GM19240 (cell line): ENCODE measurements at regions not wholly inside any gene's neighbourhood (a gene's known extent, or its start where the extent isn't known, plus 50 kb on each side); places are given as distances from the start of the nearest gene placed in this dataset.

Experiments used
- DNase-seq: peaks from one replicate; pipeline ENCODE4 v3.0.0; 2011; ENCODE audit warnings: low spot score; ENCODE audit not compliant: insufficient read length

GRCh38 chr7:109126404-109127050 is 556.9 kb downstream of the DNAJB9 start:
- DNase-seq: no peak

GRCh38 chr7:109127145-109127544 is 557.5 kb downstream of the DNAJB9 start:
- no peak for DNase-seq

GRCh38 chr7:109131141-109131540 is 561.5 kb downstream of the DNAJB9 start:
- no peak for DNase-seq

GRCh38 chr7:109136893-109137292 is 567.2 kb downstream of the DNAJB9 start:
- no peak for DNase-seq

- no peak for DNase-seq
Measured at GRCh38 chr7:109154748-109155147, 585.1 kb downstream of the DNAJB9 start.

- DNase-seq: no peak
Measured at GRCh38 chr7:109158246-109158645, 588.6 kb downstream of the DNAJB9 start.

- DNase-seq: no peak
Measured at GRCh38 chr7:109176661-109177060, 607.0 kb downstream of the DNAJB9 start.

GRCh38 chr7:109178342-109178741 is 608.7 kb downstream of the DNAJB9 start:
- DNase-seq: no peak

GRCh38 chr7:109179601-109180000 is 609.9 kb downstream of the DNAJB9 start:
- no peak for DNase-seq

GRCh38 chr7:109190766-109191398 is 621.2 kb downstream of the DNAJB9 start:
- DNase-seq: no peak

GRCh38 chr7:109206196-109206595 is 636.5 kb downstream of the DNAJB9 start:
- DNase-seq: no peak

GRCh38 chr7:109213081-109213480 is 643.4 kb downstream of the DNAJB9 start:
- no peak for DNase-seq

- DNase-seq: no peak
Measured at GRCh38 chr7:109215341-109215740, 645.7 kb downstream of the DNAJB9 start.

- no peak for DNase-seq
Measured at GRCh38 chr7:109224100-109224499, 654.4 kb downstream of the DNAJB9 start.

- no peak for DNase-seq
Measured at GRCh38 chr7:109226699-109227098, 657.0 kb downstream of the DNAJB9 start.

GRCh38 chr7:109235316-109235715 is 665.6 kb downstream of the DNAJB9 start:
- DNase-seq: no peak

GRCh38 chr7:109246330-109247077 is 676.8 kb downstream of the DNAJB9 start:
- DNase-seq: no peak

GRCh38 chr7:109256762-109257560 is 687.3 kb downstream of the DNAJB9 start:
- no peak for DNase-seq

- no peak for DNase-seq
Measured at GRCh38 chr7:109259151-109259550, 689.5 kb downstream of the DNAJB9 start.

- DNase-seq: no peak
Measured at GRCh38 chr7:109261781-109262180, 692.1 kb downstream of the DNAJB9 start.

- DNase-seq: no peak
Measured at GRCh38 chr7:109266610-109267009, 696.9 kb downstream of the DNAJB9 start.

- no peak for DNase-seq
Measured at GRCh38 chr7:109276348-109276747, 706.7 kb downstream of the DNAJB9 start.
